ENCODE measurements at regions not wholly inside any gene's neighbourhood (a gene's known extent, or its start where the extent isn't known, plus 50 kb on each side); places are given as distances from the start of the nearest gene placed in this dataset.

DNA sequence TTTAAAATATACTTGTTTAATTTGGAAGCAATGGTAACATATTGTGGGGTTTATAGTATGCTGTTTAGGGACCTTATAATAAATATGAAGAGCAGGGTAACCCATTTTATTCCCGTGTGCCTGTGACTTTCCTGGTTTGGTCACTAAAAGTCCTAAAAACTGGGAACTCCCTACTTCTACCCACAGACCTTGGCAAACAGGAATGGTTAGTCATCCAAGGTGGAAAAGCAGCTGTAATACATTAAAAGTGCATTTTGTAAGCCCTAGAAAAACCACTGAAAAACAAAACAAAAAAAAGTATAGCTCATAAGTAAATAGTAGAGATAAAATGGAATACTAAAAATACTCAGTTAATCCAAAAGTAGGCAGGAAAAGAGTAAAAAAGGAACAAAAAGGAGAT lies 538.9 kb downstream of the LMO4 start:
- peaks cover 3 to 4% of the 10 kb centered on the region in 2 donors for H3K9me3 ChIP-seq (replicated peaks in 1 of 2; ENCODE audit: control insufficient read depth in 1 of 2, insufficient read depth in 1 of 2, low read length in 2 of 2)
- no peaks in the 10 kb centered on the region for H4K20me1 ChIP-seq (ENCODE audit: insufficient read depth, low read length)
- H3K4me2 ChIP-seq (replicated peaks; ENCODE audit: extremely low read depth, low read length, poor library complexity, severe bottlenecking), result no peak overlapping the region
- peaks cover 0 to 2% (median 0%) of the 10 kb centered on the region in 3 donors for H3K27me3 Mint-ChIP-seq (ENCODE audit: low read depth in 3 of 3)
- H3K9ac ChIP-seq (ENCODE audit: insufficient read depth, low read length, poor library complexity, severe bottlenecking), result no peak overlapping the region
- no peak overlapping the region for H3K27ac Mint-ChIP-seq
- DNase-seq, result peak in 1 of 3 donors; percentile 39
- H3K4me3 Mint-ChIP-seq, result no peak overlapping the region
- WGBS (ENCODE audit: insufficient coverage), result no CpG with 5 or more reads among the region's 1 CpG
- H3K4me3 ChIP-seq (replicated peaks in 1 of 3; ENCODE audit: low read depth in 2 of 3, low read length in 3 of 3), result no peak overlapping the region
- TF ChIP-seq, protein P1, sequence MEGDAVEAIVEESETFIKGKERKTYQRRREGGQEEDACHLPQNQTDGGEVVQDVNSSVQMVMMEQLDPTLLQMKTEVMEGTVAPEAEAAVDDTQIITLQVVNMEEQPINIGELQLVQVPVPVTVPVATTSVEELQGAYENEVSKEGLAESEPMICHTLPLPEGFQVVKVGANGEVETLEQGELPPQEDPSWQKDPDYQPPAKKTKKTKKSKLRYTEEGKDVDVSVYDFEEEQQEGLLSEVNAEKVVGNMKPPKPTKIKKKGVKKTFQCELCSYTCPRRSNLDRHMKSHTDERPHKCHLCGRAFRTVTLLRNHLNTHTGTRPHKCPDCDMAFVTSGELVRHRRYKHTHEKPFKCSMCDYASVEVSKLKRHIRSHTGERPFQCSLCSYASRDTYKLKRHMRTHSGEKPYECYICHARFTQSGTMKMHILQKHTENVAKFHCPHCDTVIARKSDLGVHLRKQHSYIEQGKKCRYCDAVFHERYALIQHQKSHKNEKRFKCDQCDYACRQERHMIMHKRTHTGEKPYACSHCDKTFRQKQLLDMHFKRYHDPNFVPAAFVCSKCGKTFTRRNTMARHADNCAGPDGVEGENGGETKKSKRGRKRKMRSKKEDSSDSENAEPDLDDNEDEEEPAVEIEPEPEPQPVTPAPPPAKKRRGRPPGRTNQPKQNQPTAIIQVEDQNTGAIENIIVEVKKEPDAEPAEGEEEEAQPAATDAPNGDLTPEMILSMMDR (IDR thresholded peaks at IDR 0.05), result no peak
- H3K36me3 ChIP-seq (replicated peaks in 1 of 2; ENCODE audit: control insufficient read depth in 1 of 2, insufficient read depth in 2 of 2, low read length in 2 of 2), result no peaks in the 10 kb centered on the region
- H2AFZ ChIP-seq (ENCODE audit: insufficient read depth, low read depth, low read length, poor library complexity, severe bottlenecking), result no peak overlapping the region
- H3K9me3 Mint-ChIP-seq, result peaks cover 0 to 10% (median 6%) of the 10 kb centered on the region in 7 donors
- H3K27ac ChIP-seq (ENCODE audit: low read depth in 1 of 2, low read length in 2 of 2), result no peak overlapping the region
- H3K79me2 ChIP-seq (ENCODE audit: insufficient read depth, low read length), result no peaks in the 10 kb centered on the region
- peaks cover 0 to 2% of the 10 kb centered on the region in 2 donors for H3K36me3 Mint-ChIP-seq
- H3K27me3 ChIP-seq (ENCODE audit: control insufficient read depth in 2 of 2, insufficient read depth in 2 of 2, low read length in 2 of 2), result no peaks in the 10 kb centered on the region
- H3K4me1 Mint-ChIP-seq, result peaks cover 45% of the 10 kb centered on the region
- intact Hi-C loops (cut with micrococcal nuclease), result no loop called here
- peaks cover 35 to 46% of the 10 kb centered on the region in 2 donors for H3K4me1 ChIP-seq (ENCODE audit: control insufficient read depth in 1 of 2, insufficient read depth in 2 of 2, low read length in 2 of 2)

DNA sequence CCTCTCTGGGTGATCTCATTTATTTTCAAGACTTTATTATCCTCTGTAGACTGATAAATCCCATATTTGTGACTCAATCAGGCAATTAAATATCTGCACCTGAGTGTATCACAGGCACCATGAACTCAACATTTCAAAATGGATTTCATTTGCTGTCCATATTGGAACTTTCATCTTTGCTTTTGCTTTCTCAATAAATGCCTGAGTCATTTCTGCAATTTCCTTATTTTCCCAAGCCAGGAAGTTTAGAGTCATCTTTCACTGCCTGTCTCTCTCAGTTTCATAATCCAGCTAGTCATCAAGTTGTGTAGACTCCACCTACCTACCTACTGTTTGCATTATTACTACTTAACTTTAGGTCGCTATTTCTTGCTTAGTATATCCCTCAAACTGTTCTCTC lies 540.9 kb downstream of the LMO4 start:
- peaks cover 0 to 2% (median 0%) of the 10 kb centered on the region in 3 donors for H3K27me3 Mint-ChIP-seq (ENCODE audit: low read depth in 3 of 3)
- peak overlapping the region; percentile 89 to 96 (median 94) for H3K27ac Mint-ChIP-seq
- WGBS (ENCODE audit: insufficient coverage), result 0% methylated on average over 1 of the region's 1 CpG
- H3K4me1 ChIP-seq (ENCODE audit: control insufficient read depth in 1 of 2, insufficient read depth in 2 of 2, low read length in 2 of 2), result peaks cover 32 to 40% of the 10 kb centered on the region in 2 donors
- H3K4me2 ChIP-seq (replicated peaks; ENCODE audit: extremely low read depth, low read length, poor library complexity, severe bottlenecking), result peak overlapping the region; percentile 61
- H3K36me3 ChIP-seq (replicated peaks in 1 of 2; ENCODE audit: control insufficient read depth in 1 of 2, insufficient read depth in 2 of 2, low read length in 2 of 2), result no peaks in the 10 kb centered on the region
- peaks cover 37% of the 10 kb centered on the region for H3K4me1 Mint-ChIP-seq
- peaks cover 0 to 2% of the 10 kb centered on the region in 2 donors for H3K36me3 Mint-ChIP-seq
- H2AFZ ChIP-seq (ENCODE audit: insufficient read depth, low read depth, low read length, poor library complexity, severe bottlenecking), result peak overlapping the region; percentile 66
- H3K9me3 Mint-ChIP-seq, result peaks cover 0 to 10% (median 6%) of the 10 kb centered on the region in 7 donors
- peaks cover 3 to 4% of the 10 kb centered on the region in 2 donors for H3K9me3 ChIP-seq (replicated peaks in 1 of 2; ENCODE audit: control insufficient read depth in 1 of 2, insufficient read depth in 1 of 2, low read length in 2 of 2)
- peak overlapping the region in 1 of 3 experiments; percentile 62 for H3K4me3 ChIP-seq (replicated peaks in 1 of 3; ENCODE audit: low read depth in 2 of 3, low read length in 3 of 3)
- intact Hi-C loops (cut with micrococcal nuclease), result no loop called here
- no peaks in the 10 kb centered on the region for H4K20me1 ChIP-seq (ENCODE audit: insufficient read depth, low read length)
- H3K27ac ChIP-seq (ENCODE audit: low read depth in 1 of 2, low read length in 2 of 2), result peak overlapping the region in 1 of 2 donors; percentile 80
- peak; percentile 86 to 95 (median 93) for DNase-seq
- H3K9ac ChIP-seq (ENCODE audit: insufficient read depth, low read length, poor library complexity, severe bottlenecking), result peak overlapping the region; percentile 23
- no peaks in the 10 kb centered on the region for H3K27me3 ChIP-seq (ENCODE audit: control insufficient read depth in 2 of 2, insufficient read depth in 2 of 2, low read length in 2 of 2)
- TF ChIP-seq, protein P1 (IDR thresholded peaks at IDR 0.05), result no peak
- no peaks in the 10 kb centered on the region for H3K79me2 ChIP-seq (ENCODE audit: insufficient read depth, low read length)
- peak overlapping the region in 1 of 2 donors; percentile 86 for H3K4me3 Mint-ChIP-seq

Data from CD14-positive monocyte (primary cell).